Mucosa of descending colon (tissue), 3 donors: ENCODE measurements at regions not wholly inside any gene's neighbourhood (a gene's known extent, or its start where the extent isn't known, plus 50 kb on each side); places are given as distances from the start of the nearest gene placed in this dataset.

ENCODE experiments used
- ATAC-seq: fragments of 200-7000 bp; cut with Tn5 transposase; one replicate; pipeline ENCODE4 v1.9.1; 2020; ENCODE audit warnings: mild to moderate bottlenecking, moderate library complexity
- DNase-seq, 3 donors: peaks; one replicate each; pipeline ENCODE4 v3.0.0-alpha.2; 2020
- H3K36me3 ChIP-seq: fragments of 200-600 bp; one replicate; pipeline ENCODE4 v1.8.0; 2021; ENCODE audit warnings: low read depth, mild to moderate bottlenecking
- H3K4me1 ChIP-seq: fragments of 200-600 bp; one replicate; pipeline ENCODE4 v1.8.0; 2021; ENCODE audit warnings: low read depth, mild to moderate bottlenecking
- H3K4me3 ChIP-seq: fragments of 200-600 bp; one replicate; pipeline ENCODE4 v1.8.0; 2021; ENCODE audit warnings: mild to moderate bottlenecking
- H3K9me3 ChIP-seq: fragments of 200-600 bp; one replicate; pipeline ENCODE4 v1.8.0; 2021; ENCODE audit warnings: mild to moderate bottlenecking
- CTCF ChIP-seq: fragments of 200-600 bp; IDR thresholded peaks from one replicate; pipeline ENCODE4 v1.8.0; 2022; ENCODE audit warnings: antibody characterized with exemption, mild to moderate bottlenecking
- intact Hi-C, 2 donors: fragments of 100-400 bp; cut with DNase I in 1 of 2; cut with micrococcal nuclease in 1 of 2; formaldehyde crosslinking; loops; one replicate each; pipeline versions ENCODE4 v1.11.0 to v1.11.1; 2022; cut with DNase I, micrococcal nuclease
- donor health status: DM: no; HTN: no; CAD: no; lungs with moderate emphysema.
- donor health status: DM: no; HTN: no; CAD: no.
- donor health status: DM: no; HTN: yes; CAD: no.

GRCh38 chr6:95099410-95099809 is 477.9 kb upstream of the MANEA start:
- TF ChIP-seq CTCF, result no peak
- intact Hi-C loops, result no loop called here
- ATAC-seq (no peak), DNase-seq (no peak)
- Histone ChIP-seq H3K4me3 (no peak overlapping the region), H3K4me1 (no peaks in the 10 kb centered on the region), H3K36me3 (no peaks in the 10 kb centered on the region), H3K9me3 (no peaks in the 10 kb centered on the region)

- Histone ChIP-seq H3K4me3 (no peak overlapping the region), H3K36me3 (no peaks in the 10 kb centered on the region), H3K9me3 (no peaks in the 10 kb centered on the region), H3K4me1 (no peaks in the 10 kb centered on the region)
- ATAC-seq, result no peak
- intact Hi-C loops, result no loop called here
- TF ChIP-seq CTCF, result no peak
- DNase-seq, result no peak
Measured at GRCh38 chr6:95109212-95109611, 468.1 kb upstream of the MANEA start.

GRCh38 chr6:95110767-95111166 is 466.6 kb upstream of the MANEA start:
- Histone ChIP-seq H3K4me1 (no peaks in the 10 kb centered on the region), H3K9me3 (no peaks in the 10 kb centered on the region), H3K4me3 (no peak overlapping the region), H3K36me3 (no peaks in the 10 kb centered on the region)
- no peak for DNase-seq
- intact Hi-C loops, result no loop called here
- no peak for TF ChIP-seq CTCF
- ATAC-seq, result no peak

- no peak overlapping the region for H3K4me3 ChIP-seq
- DNase-seq (no peak), ATAC-seq (no peak)
- intact Hi-C loops, result no loop called here
- TF ChIP-seq CTCF, result no peak
- H3K9me3 ChIP-seq, result no peaks in the 10 kb centered on the region
- no peaks in the 10 kb centered on the region for H3K36me3 ChIP-seq
- H3K4me1 ChIP-seq, result no peaks in the 10 kb centered on the region
Measured at GRCh38 chr6:95117236-95117635, 460.1 kb upstream of the MANEA start.

GRCh38 chr6:95119927-95120326 is 457.4 kb upstream of the MANEA start:
- H3K4me1 ChIP-seq, result no peaks in the 10 kb centered on the region
- no peak overlapping the region for H3K4me3 ChIP-seq
- ATAC-seq (no peak), DNase-seq (no peak)
- no peak for TF ChIP-seq CTCF
- no peaks in the 10 kb centered on the region for H3K36me3 ChIP-seq
- intact Hi-C loops, result no loop called here
- H3K9me3 ChIP-seq, result no peaks in the 10 kb centered on the region

- Histone ChIP-seq H3K36me3 (no peaks in the 10 kb centered on the region), H3K9me3 (no peaks in the 10 kb centered on the region), H3K4me1 (no peaks in the 10 kb centered on the region), H3K4me3 (no peak overlapping the region)
- ATAC-seq (no peak), DNase-seq (no peak)
- TF ChIP-seq CTCF, result no peak
- intact Hi-C loops, result no loop called here
Measured at GRCh38 chr6:95120984-95121383, 456.4 kb upstream of the MANEA start.
